Activated CD4-positive, alpha-beta T cell treated with anti-CD3 and anti-CD28 coated beads, Interleukin-2, amount 10 ng/mL, durations not matched to agents 7 days and 5 days (primary cell): ENCODE measurements at regions not wholly inside any gene's neighbourhood (a gene's known extent, or its start where the extent isn't known, plus 50 kb on each side); places are given as distances from the start of the nearest gene placed in this dataset.

Experiments used
- CTCF ChIA-PET: fragments of 350-600 bp; sonication (Branson Sonifier 250); formaldehyde crosslinking; loops from one replicate; lab custom pipeline; 2021; ENCODE audit warnings: antibody characterized with exemption; lab: Charles Lee
- POLR2A ChIA-PET: fragments of 350-600 bp; sonication (Branson Sonifier 250); formaldehyde crosslinking; loops from one replicate; lab custom pipeline; 2021; ENCODE audit warnings: antibody characterized with exemption; lab: Charles Lee
- DNase-seq: peaks from one replicate; pipeline ENCODE4 v3.0.0-alpha.2; 2020
- H3K27ac Mint-ChIP-seq: one replicate; pipeline ENCODE4 v1.8.0; 2021; ENCODE audit warnings: mild to moderate bottlenecking, moderate library complexity, mixed read lengths
- H3K27me3 Mint-ChIP-seq: one replicate; pipeline ENCODE4 v1.8.0; 2021; ENCODE audit warnings: mixed read lengths
- H3K36me3 Mint-ChIP-seq: one replicate; pipeline ENCODE4 v1.8.0; 2021; ENCODE audit warnings: low read depth, mixed read lengths
- H3K4me1 Mint-ChIP-seq: one replicate; pipeline ENCODE4 v1.8.0; 2021; ENCODE audit warnings: mixed read lengths
- H3K4me3 Mint-ChIP-seq: one replicate; pipeline ENCODE4 v1.8.0; 2021; ENCODE audit warnings: mild to moderate bottlenecking, moderate library complexity, mixed read lengths
- H3K9me3 Mint-ChIP-seq: one replicate; pipeline ENCODE4 v1.8.0; 2021; ENCODE audit warnings: mixed read lengths

DNA sequence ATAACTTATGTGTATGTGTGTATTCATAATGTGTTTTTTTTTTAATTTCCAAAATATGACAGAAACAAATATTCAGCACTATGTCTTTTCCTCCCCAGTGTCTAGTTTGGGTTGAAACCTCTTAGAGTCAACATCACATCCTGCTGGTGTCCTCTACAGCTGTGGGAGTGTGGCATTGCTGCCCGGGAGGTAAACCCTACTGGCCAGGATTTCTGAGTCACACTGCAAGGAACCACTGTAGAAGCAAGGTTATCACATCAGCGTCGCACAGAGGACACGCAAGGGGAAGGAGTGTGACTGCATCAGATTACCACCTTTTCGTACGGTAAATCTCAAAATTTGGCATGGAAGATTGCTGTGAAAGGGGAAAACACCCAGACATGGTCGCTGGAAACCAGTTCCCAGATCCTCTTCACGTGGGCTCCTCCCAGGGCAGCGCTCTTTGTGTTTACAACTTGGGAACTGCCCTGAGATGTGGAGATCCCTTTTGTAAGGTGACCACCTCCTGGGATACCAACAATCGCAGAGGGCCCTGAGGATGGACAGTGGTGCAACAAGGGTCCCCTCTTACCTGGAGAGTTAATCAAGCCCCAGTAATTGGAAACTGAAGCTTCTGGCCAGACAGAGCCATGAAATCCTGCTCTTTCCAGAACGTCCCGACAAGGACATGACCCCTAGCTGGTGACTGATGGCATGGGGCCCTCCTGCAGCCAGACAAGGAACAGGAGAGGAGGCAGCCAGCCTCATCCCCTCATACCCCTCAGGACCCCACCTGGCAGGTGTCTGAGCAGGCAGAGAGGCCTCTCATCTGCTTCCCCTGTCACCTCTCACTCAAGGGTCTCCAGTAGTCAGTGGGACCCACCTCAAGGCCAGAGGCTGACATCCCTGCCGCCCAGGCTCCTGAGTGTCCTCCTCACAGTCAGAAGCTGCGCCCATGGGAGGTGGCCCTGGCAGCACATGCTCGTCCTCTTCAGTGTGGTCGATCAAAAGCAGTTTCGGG is 194.7 kb downstream of the MED10 start:
- DNase-seq: no peak
- CTCF ChIA-PET: no interaction called here
- Mint-ChIP-seq H3K4me3 (no peak overlapping the region), H3K9me3 (no peaks in the 10 kb centered on the region), H3K27me3 (no peaks in the 10 kb centered on the region), H3K4me1 (no peaks in the 10 kb centered on the region), H3K27ac (no peak overlapping the region), H3K36me3 (no peaks in the 10 kb centered on the region)
- POLR2A ChIA-PET: no interaction called here

- Mint-ChIP-seq H3K27me3 (no peaks in the 10 kb centered on the region), H3K27ac (no peak overlapping the region), H3K4me3 (no peak overlapping the region), H3K9me3 (no peaks in the 10 kb centered on the region), H3K36me3 (no peaks in the 10 kb centered on the region), H3K4me1 (no peaks in the 10 kb centered on the region)
- ChIA-PET CTCF (no interaction called here), POLR2A (no interaction called here)
- no peak for DNase-seq
Observed at GRCh38 chr5:6182271-6182815, 196.0 kb downstream of the MED10 start.

DNA sequence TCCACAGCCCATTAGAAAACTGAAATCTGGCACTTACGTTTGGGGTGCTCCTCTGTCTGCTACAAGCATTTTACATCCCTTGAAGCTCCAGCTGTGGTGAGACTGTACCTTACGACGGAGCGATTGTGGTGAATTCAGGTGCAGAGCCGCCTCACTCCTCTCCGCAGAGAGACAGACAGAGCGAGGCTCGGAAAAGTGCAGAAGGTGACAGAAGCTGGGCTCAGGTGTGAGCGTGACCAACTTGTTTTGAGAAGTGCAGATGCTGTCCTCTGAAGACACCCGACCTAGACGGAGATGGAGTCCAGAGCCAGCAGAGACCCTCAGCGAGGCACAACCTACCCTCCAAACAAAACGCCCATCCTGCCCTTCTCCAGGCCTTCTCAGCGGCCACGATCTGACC is 196.5 kb downstream of the MED10 start:
- Mint-ChIP-seq H3K36me3 (no peaks in the 10 kb centered on the region), H3K4me1 (no peaks in the 10 kb centered on the region), H3K27ac (no peak overlapping the region), H3K9me3 (no peaks in the 10 kb centered on the region), H3K4me3 (no peak overlapping the region), H3K27me3 (no peaks in the 10 kb centered on the region)
- DNase-seq: no peak
- ChIA-PET CTCF (no interaction called here), POLR2A (no interaction called here)

DNA sequence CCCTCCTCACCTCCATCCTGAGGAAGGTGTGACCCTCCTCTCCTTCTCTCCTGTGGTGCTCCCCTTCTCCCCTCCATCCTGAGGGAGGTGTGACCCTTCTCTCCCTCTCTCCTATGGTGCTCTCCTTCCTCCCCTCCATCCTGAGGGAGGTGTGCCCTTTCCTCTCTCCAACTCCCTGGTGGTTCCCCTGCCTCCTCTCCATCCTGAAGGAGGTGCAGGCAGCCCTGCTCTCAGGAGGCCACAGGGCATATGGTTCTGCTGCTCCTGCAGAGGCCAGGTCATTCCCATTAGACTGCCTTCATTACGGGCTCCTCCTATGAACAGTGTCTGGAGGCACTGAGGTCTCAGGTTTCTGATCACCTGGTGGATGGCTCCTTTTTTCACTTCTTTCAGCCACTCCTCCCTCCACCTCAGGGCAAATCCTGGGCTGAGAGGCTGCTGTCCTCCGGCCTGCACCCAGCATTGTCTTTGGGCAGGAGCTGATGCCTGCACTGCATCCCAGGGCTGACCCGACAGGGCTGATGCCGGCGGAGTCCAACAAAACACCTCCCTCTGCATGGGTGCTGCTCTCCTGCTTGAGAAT is 197.1 kb downstream of the MED10 start:
- Mint-ChIP-seq H3K4me1 (no peaks in the 10 kb centered on the region), H3K4me3 (no peak overlapping the region), H3K27me3 (no peaks in the 10 kb centered on the region), H3K36me3 (no peaks in the 10 kb centered on the region), H3K27ac (no peak overlapping the region), H3K9me3 (no peaks in the 10 kb centered on the region)
- no peak for DNase-seq
- CTCF ChIA-PET: no interaction called here
- POLR2A ChIA-PET: no interaction called here

GRCh38 chr5:6180231-6180872 is 198.0 kb downstream of the MED10 start:
- Mint-ChIP-seq H3K27me3 (no peaks in the 10 kb centered on the region), H3K27ac (no peak overlapping the region), H3K36me3 (no peaks in the 10 kb centered on the region), H3K9me3 (no peaks in the 10 kb centered on the region), H3K4me3 (no peak overlapping the region), H3K4me1 (no peaks in the 10 kb centered on the region)
- CTCF ChIA-PET: no interaction called here
- DNase-seq: no peak
- POLR2A ChIA-PET: no interaction called here

DNA sequence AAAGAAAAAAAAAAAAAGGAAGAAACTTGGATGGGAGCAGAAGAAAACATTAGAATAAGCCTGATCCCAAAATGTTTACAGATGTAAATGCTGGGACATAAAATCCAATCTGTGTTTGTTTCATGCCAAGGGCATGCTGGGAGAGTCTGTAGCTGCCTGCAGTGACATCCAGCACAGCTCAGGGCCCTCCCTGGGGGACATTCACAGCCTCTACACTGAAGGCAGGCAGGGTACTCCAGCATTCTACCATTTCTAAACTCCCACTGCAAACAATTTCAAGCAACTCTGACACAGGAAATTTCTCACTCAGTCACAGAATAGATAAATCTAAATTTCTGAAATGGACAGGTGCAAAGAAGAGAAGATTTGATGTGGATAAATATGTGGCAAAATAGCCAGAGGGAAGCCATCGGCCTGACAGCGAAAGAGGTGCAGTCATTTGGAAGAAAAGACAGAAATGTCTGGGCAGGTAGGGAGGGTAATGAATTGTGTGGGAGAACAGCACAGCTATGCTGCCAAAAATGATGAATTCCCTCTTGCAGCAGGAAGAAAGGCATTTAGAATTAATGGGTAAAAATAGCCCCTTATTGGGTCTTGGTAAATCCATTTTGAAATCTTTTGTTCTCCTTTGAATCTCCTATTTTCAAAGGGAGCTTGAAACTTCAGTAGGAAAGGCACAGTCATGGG is 199.4 kb downstream of the MED10 start:
- Mint-ChIP-seq H3K9me3 (no peaks in the 10 kb centered on the region), H3K4me1 (no peaks in the 10 kb centered on the region), H3K36me3 (no peaks in the 10 kb centered on the region), H3K4me3 (no peak overlapping the region), H3K27ac (no peak overlapping the region), H3K27me3 (no peaks in the 10 kb centered on the region)
- CTCF ChIA-PET: no interaction called here
- DNase-seq: no peak
- POLR2A ChIA-PET: no interaction called here

GRCh38 chr5:6177926-6178325 is 200.4 kb downstream of the MED10 start:
- no peak overlapping the region for H3K27ac Mint-ChIP-seq
- no peak overlapping the region for H3K4me3 Mint-ChIP-seq
- H3K27me3 Mint-ChIP-seq: no peaks in the 10 kb centered on the region
- no peaks in the 10 kb centered on the region for H3K4me1 Mint-ChIP-seq
- POLR2A ChIA-PET: no interaction called here
- no peak for DNase-seq
- no peaks in the 10 kb centered on the region for H3K9me3 Mint-ChIP-seq
- CTCF ChIA-PET: no interaction called here
- H3K36me3 Mint-ChIP-seq: no peaks in the 10 kb centered on the region

- POLR2A ChIA-PET: no interaction called here
Observed at GRCh38 chr5:6176102-6176693, 202.1 kb downstream of the MED10 start.

GRCh38 chr5:6175172-6175854 is 203.0 kb downstream of the MED10 start:
- Mint-ChIP-seq H3K27ac (no peak overlapping the region), H3K4me3 (no peak overlapping the region), H3K4me1 (no peaks in the 10 kb centered on the region), H3K36me3 (no peaks in the 10 kb centered on the region), H3K27me3 (peaks cover 5% of the 10 kb centered on the region), H3K9me3 (no peaks in the 10 kb centered on the region)
- ChIA-PET CTCF (no interaction called here), POLR2A (no interaction called here)
- DNase-seq: no peak

More at GRCh38 chr5:6176102-6176693, 202.1 kb downstream of the MED10 start:
- Mint-ChIP-seq H3K36me3 (no peaks in the 10 kb centered on the region), H3K4me1 (no peaks in the 10 kb centered on the region), H3K4me3 (no peak overlapping the region), H3K27ac (no peak overlapping the region), H3K9me3 (no peaks in the 10 kb centered on the region), H3K27me3 (peaks cover 2% of the 10 kb centered on the region)
- CTCF ChIA-PET: no interaction called here
- no peak for DNase-seq

DNA sequence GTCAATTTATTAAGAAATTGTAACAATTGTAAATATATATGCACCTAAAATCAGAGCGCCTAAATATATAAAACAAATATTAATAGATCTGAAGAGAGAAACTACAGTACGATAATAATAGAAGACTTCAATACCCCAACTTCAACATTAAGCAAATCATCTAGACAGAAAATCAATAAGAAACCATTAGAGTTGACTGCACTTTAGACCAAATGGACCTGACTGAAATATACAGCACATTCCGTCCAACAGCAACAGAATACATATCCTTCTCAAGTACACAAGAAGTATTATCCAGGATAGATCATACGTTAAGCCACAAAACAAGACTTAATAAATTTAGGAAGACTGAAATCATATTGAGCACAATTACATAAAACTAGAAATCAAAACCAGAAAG is 208.7 kb downstream of the MED10 start:
- Mint-ChIP-seq H3K4me1 (no peaks in the 10 kb centered on the region), H3K27ac (no peak overlapping the region), H3K36me3 (no peaks in the 10 kb centered on the region), H3K4me3 (no peak overlapping the region), H3K27me3 (peaks cover 8% of the 10 kb centered on the region), H3K9me3 (no peaks in the 10 kb centered on the region)
- no peak for DNase-seq
- POLR2A ChIA-PET: no interaction called here
- CTCF ChIA-PET: no interaction called here

- Mint-ChIP-seq H3K4me1 (no peaks in the 10 kb centered on the region), H3K4me3 (no peak overlapping the region), H3K27me3 (peaks cover 6% of the 10 kb centered on the region), H3K27ac (no peak overlapping the region), H3K36me3 (no peaks in the 10 kb centered on the region), H3K9me3 (no peaks in the 10 kb centered on the region)
- no peak for DNase-seq
- ChIA-PET CTCF (no interaction called here), POLR2A (no interaction called here)
Observed at GRCh38 chr5:6166698-6167394, 211.5 kb downstream of the MED10 start.
